GM23338 (cell line): ENCODE measurements at regions not wholly inside any gene's neighbourhood (a gene's known extent, or its start where the extent isn't known, plus 50 kb on each side); places are given as distances from the start of the nearest gene placed in this dataset.

Experiments
- ATAC-seq: fragments of 200-7000 bp; cut with Tn5 transposase; 3 replicates; pipeline ENCODE4 v1.9.1; 2020
- DNase-seq: peaks from one replicate; pipeline ENCODE4 v3.0.0-alpha.2; 2015; ENCODE audit warnings: low spot score
- H2AFZ ChIP-seq: fragments of 200-600 bp; sonication (generic); 2 replicates; pipeline ENCODE4 v1.8.0; 2016; ENCODE audit warnings: antibody characterized with exemption, mild to moderate bottlenecking, moderate library complexity
- H3F3A ChIP-seq: fragments of 200-600 bp; sonication (generic); replicated peaks from 2 replicates; pipeline ENCODE4 v1.8.0; 2017; ENCODE audit warnings: antibody characterized with exemption, mixed run types, low read depth
- H3K27ac ChIP-seq: fragments of 200-600 bp; sonication (generic); 2 replicates; pipeline ENCODE4 v1.6.1; 2016; ENCODE audit warnings: low read depth
- H3K27me3 ChIP-seq: fragments of 200-600 bp; sonication (generic); 2 replicates; pipeline ENCODE4 v1.8.0; 2016; ENCODE audit warnings: mild to moderate bottlenecking, mixed run types, moderate library complexity; ENCODE audit not compliant: insufficient read depth
- H3K36me3 ChIP-seq: fragments of 200-600 bp; sonication (generic); 2 replicates; pipeline ENCODE4 v1.8.0; 2016; ENCODE audit warnings: mild to moderate bottlenecking; ENCODE audit not compliant: insufficient read depth
- H3K4me1 ChIP-seq: fragments of 200-600 bp; sonication (generic); 2 replicates; pipeline ENCODE4 v1.8.0; 2016; ENCODE audit warnings: mild to moderate bottlenecking, moderate library complexity; ENCODE audit not compliant: insufficient read depth
- H3K4me2 ChIP-seq: fragments of 200-600 bp; sonication (generic); 2 replicates; pipeline ENCODE4 v1.7.1; 2017; ENCODE audit warnings: mixed run types
- H3K4me3 ChIP-seq: fragments of 200-600 bp; sonication (generic); 2 replicates; pipeline ENCODE4 v1.6.1; 2016; ENCODE audit warnings: mixed run types
- H3K79me2 ChIP-seq: fragments of 200-600 bp; sonication (generic); replicated peaks from 2 replicates; pipeline ENCODE4 v1.8.0; 2017; ENCODE audit warnings: mild to moderate bottlenecking; ENCODE audit not compliant: insufficient read depth
- H3K9me2 ChIP-seq: fragments of 200-600 bp; sonication (generic); 2 replicates; pipeline ENCODE4 v1.8.0; 2017; ENCODE audit not compliant: insufficient read depth
- H4K20me1 ChIP-seq: fragments of 200-600 bp; sonication (generic); replicated peaks from 2 replicates; pipeline ENCODE4 v1.8.0; 2017; ENCODE audit warnings: mild to moderate bottlenecking; ENCODE audit not compliant: insufficient read depth
- H3K27ac Mint-ChIP-seq: 2 replicates; pipeline ENCODE4 v1.8.0; 2020; ENCODE audit warnings: inconsistent platforms, mild to moderate bottlenecking, moderate library complexity, mixed read lengths
- H3K27me3 Mint-ChIP-seq: 3 replicates; pipeline ENCODE4 v1.8.0; 2022; ENCODE audit warnings: low read depth, mild to moderate bottlenecking, moderate library complexity, mixed read lengths, inconsistent platforms; ENCODE audit not compliant: insufficient read depth, poor library complexity
- H3K36me3 Mint-ChIP-seq: 3 replicates; pipeline ENCODE4 v1.8.0; 2021; ENCODE audit warnings: low read depth, mild to moderate bottlenecking, inconsistent platforms, moderate library complexity, mixed read lengths
- H3K4me1 Mint-ChIP-seq: 3 replicates; pipeline ENCODE4 v1.8.0; 2020; ENCODE audit warnings: mild to moderate bottlenecking, inconsistent platforms, mixed read lengths
- H3K4me3 Mint-ChIP-seq: 3 replicates; pipeline ENCODE4 v1.8.0; 2021; ENCODE audit warnings: moderate library complexity, mild to moderate bottlenecking, inconsistent platforms, mixed read lengths
- H3K9me3 Mint-ChIP-seq: 3 replicates; pipeline ENCODE4 v1.8.0; 2020; ENCODE audit warnings: moderate library complexity, mild to moderate bottlenecking, inconsistent platforms, mixed read lengths
- ETS1 ChIP-seq: IDR thresholded peaks from 2 replicates; pipeline ENCODE4 v1.6.1; 2016; ENCODE audit warnings: antibody characterized with exemption
- EZH2 ChIP-seq: fragments of 200-600 bp; sonication (generic); IDR thresholded peaks from one replicate; pipeline ENCODE4 v1.8.0; 2017; ENCODE audit warnings: antibody characterized with exemption, mild to moderate bottlenecking, low read depth; ENCODE audit not compliant: unreplicated experiment
- ZNF114 ChIP-seq: fragments of 250-450 bp; sonication (Bioruptor Pico); IDR thresholded peaks from 2 replicates; pipeline ENCODE4 v1.5.0; 2020; ENCODE audit warnings: mild to moderate bottlenecking, moderate library complexity
- ZNF331 ChIP-seq: fragments of 250-450 bp; sonication (Bioruptor Pico); IDR thresholded peaks from 2 replicates; pipeline ENCODE4 v1.5.0; 2020; ENCODE audit warnings: low read depth, mild to moderate bottlenecking, moderate library complexity
- ZNF462 ChIP-seq: fragments of 250-450 bp; sonication (Bioruptor Pico); IDR thresholded peaks from 2 replicates; pipeline ENCODE4 v1.5.0; 2020; ENCODE audit warnings: mild to moderate bottlenecking, moderate library complexity
- TF ChIP-seq, protein P1 (sequence below): IDR thresholded peaks from one replicate; pipeline ENCODE4 v1.6.1; 2018; ENCODE audit warnings: antibody characterized with exemption; ENCODE audit not compliant: unreplicated experiment

GRCh38 chr1:81187635-81188034 lies 613.1 kb upstream of the ADGRL2 start (continued):
- no peak for TF ChIP-seq EZH2

GRCh38 chr1:81186261-81186660 lies 614.5 kb upstream of the ADGRL2 start:
- peaks cover 12% of the 10 kb centered on the region; the same call in 2 of the 3 replicates for H3K36me3 Mint-ChIP-seq
- Histone ChIP-seq H3K4me2 (no peak overlapping the region), H4K20me1 (no peaks in the 10 kb centered on the region), H2AFZ (peak overlapping the region; percentile 72; the same call in 1 of the 2 replicates), H3K4me1 (0 out of 2 replicates have a peak, but pooled peaks cover 5% of the 10 kb centered on the region), H3K27me3 (no peaks in the 10 kb centered on the region), H3K79me2 (no peaks in the 10 kb centered on the region), H3K4me3 (no peak overlapping the region), H3K9me2 (no peaks in the 10 kb centered on the region), H3K27ac (0 out of 2 replicates have a peak overlapping the region, but pooled peaks have one; percentile 36), H3K36me3 (peaks cover 4% of the 10 kb centered on the region; the same call in 1 of the 2 replicates), H3F3A (no peaks in the 10 kb centered on the region)
- no peaks in the 10 kb centered on the region for H3K4me1 Mint-ChIP-seq
- H3K27ac Mint-ChIP-seq: no peak overlapping the region
- no peak for TF ChIP-seq ZNF114 (CRISPR knock-in tag)
- DNase-seq (no peak), ATAC-seq (no peak)
- H3K27me3 Mint-ChIP-seq: peaks cover 4% of the 10 kb centered on the region
- H3K9me3 Mint-ChIP-seq: peaks cover 10% of the 10 kb centered on the region; the same call in 2 of the 3 replicates
- H3K4me3 Mint-ChIP-seq: no peak overlapping the region

DNA sequence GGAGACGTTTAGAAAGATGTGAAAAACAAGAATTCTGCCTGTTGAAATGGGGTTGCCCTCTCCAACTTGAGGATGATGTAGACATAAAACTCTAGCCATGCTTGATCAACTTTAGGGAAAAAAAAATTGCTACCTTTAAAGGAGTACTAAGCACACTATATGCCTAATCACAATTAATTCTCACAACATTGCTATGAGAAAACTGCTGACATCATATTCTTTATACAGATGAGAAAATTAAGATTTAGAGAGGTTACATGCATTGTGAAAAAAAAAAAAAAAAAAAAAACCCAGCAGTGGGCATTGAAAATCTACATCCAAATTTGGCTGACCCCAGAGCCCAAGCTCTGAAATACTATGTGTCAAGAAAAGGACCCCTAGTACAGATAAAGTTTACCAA lies 617.2 kb upstream of the ADGRL2 start:
- Histone ChIP-seq H3K27me3 (no peaks in the 10 kb centered on the region), H3K9me2 (peaks cover 4% of the 10 kb centered on the region; the same call in 1 of the 2 replicates), H3K79me2 (no peaks in the 10 kb centered on the region), H3F3A (no peaks in the 10 kb centered on the region), H3K4me1 (0 out of 2 replicates have a peak, but pooled peaks cover 5% of the 10 kb centered on the region), H3K4me3 (no peak overlapping the region), H4K20me1 (no peaks in the 10 kb centered on the region), H2AFZ (no peak overlapping the region), H3K4me2 (no peak overlapping the region), H3K27ac (no peak overlapping the region), H3K36me3 (peaks cover 4% of the 10 kb centered on the region)
- Mint-ChIP-seq H3K4me3 (no peak overlapping the region), H3K27me3 (no peaks in the 10 kb centered on the region), H3K4me1 (no peaks in the 10 kb centered on the region), H3K36me3 (peaks cover 15% of the 10 kb centered on the region; the same call in 2 of the 3 replicates), H3K9me3 (peaks cover 11% of the 10 kb centered on the region; the same call in 2 of the 3 replicates), H3K27ac (no peak overlapping the region)
- ATAC-seq: no peak
- no peak for DNase-seq
- TF ChIP-seq ZNF462: no peak
- no peak for TF ChIP-seq ETS1
- TF ChIP-seq, protein P1, sequence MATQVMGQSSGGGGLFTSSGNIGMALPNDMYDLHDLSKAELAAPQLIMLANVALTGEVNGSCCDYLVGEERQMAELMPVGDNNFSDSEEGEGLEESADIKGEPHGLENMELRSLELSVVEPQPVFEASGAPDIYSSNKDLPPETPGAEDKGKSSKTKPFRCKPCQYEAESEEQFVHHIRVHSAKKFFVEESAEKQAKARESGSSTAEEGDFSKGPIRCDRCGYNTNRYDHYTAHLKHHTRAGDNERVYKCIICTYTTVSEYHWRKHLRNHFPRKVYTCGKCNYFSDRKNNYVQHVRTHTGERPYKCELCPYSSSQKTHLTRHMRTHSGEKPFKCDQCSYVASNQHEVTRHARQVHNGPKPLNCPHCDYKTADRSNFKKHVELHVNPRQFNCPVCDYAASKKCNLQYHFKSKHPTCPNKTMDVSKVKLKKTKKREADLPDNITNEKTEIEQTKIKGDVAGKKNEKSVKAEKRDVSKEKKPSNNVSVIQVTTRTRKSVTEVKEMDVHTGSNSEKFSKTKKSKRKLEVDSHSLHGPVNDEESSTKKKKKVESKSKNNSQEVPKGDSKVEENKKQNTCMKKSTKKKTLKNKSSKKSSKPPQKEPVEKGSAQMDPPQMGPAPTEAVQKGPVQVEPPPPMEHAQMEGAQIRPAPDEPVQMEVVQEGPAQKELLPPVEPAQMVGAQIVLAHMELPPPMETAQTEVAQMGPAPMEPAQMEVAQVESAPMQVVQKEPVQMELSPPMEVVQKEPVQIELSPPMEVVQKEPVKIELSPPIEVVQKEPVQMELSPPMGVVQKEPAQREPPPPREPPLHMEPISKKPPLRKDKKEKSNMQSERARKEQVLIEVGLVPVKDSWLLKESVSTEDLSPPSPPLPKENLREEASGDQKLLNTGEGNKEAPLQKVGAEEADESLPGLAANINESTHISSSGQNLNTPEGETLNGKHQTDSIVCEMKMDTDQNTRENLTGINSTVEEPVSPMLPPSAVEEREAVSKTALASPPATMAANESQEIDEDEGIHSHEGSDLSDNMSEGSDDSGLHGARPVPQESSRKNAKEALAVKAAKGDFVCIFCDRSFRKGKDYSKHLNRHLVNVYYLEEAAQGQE: no peak
- no peak for TF ChIP-seq ZNF331
